HUES6 (cell line): ENCODE measurements at regions not wholly inside any gene's neighbourhood (a gene's known extent, or its start where the extent isn't known, plus 50 kb on each side); places are given as distances from the start of the nearest gene placed in this dataset.

ENCODE experiments used
- H3K27ac ChIP-seq: 2 replicates; pipeline ENCODE4 v1.7.0; 2013; ENCODE audit warnings: low read depth, mild to moderate bottlenecking, low read length, inconsistent platforms
- H3K27me3 ChIP-seq: 2 replicates; pipeline ENCODE4 v1.6.1; 2013; ENCODE audit warnings: low read length; ENCODE audit not compliant: control insufficient read depth, insufficient read depth
- H3K36me3 ChIP-seq: 2 replicates; pipeline ENCODE4 v1.6.1; 2013; ENCODE audit warnings: low read length; ENCODE audit not compliant: control insufficient read depth, insufficient read depth
- H3K4me1 ChIP-seq: 2 replicates; pipeline ENCODE4 v1.6.1; 2013; ENCODE audit warnings: low read length; ENCODE audit not compliant: control insufficient read depth, insufficient read depth
- H3K4me3 ChIP-seq: 2 replicates; pipeline ENCODE4 v1.5.1; 2013; ENCODE audit warnings: low read depth, low read length
- H3K9ac ChIP-seq: one replicate; pipeline ENCODE4 v1.6.1; 2013; ENCODE audit warnings: mild to moderate bottlenecking, low read length
- H3K9me3 ChIP-seq: 2 replicates; pipeline ENCODE4 v1.6.1; 2013; ENCODE audit warnings: low read depth, low read length; ENCODE audit not compliant: control insufficient read depth, insufficient read depth

DNA sequence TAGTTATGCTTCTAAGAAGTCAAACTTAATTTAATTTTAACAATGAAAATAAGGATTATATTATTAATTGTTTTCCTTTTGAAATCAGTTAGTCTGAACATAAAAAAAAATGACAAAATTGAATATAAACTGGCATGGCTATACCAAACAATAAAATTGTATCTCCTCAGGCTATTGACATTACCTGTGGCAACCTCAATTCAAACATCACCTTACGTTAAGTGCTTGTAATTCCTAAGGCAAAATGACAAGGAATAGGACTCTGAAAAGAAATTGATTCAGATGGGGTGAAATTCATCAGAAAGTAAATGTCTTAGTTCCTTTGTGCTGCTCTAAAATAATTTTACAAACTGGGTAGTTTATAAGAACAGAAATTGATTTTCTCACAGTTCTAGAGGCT is 89.5 kb downstream of the SLITRK6 start:
- H3K9me3 ChIP-seq: no peaks in the 10 kb centered on the region
- H3K27me3 ChIP-seq: no peaks in the 10 kb centered on the region
- no peaks in the 10 kb centered on the region for H3K4me1 ChIP-seq
- H3K9ac ChIP-seq: no peak overlapping the region
- no peaks in the 10 kb centered on the region for H3K36me3 ChIP-seq
- H3K27ac ChIP-seq: no peak overlapping the region
- no peak overlapping the region for H3K4me3 ChIP-seq

- Histone ChIP-seq H3K4me3 (no peak overlapping the region), H3K36me3 (no peaks in the 10 kb centered on the region), H3K9ac (no peak overlapping the region), H3K4me1 (no peaks in the 10 kb centered on the region), H3K27ac (no peak overlapping the region), H3K9me3 (no peaks in the 10 kb centered on the region), H3K27me3 (no peaks in the 10 kb centered on the region)
Observed at GRCh38 chr13:85709072-85709471, 90.1 kb downstream of the SLITRK6 start.

DNA sequence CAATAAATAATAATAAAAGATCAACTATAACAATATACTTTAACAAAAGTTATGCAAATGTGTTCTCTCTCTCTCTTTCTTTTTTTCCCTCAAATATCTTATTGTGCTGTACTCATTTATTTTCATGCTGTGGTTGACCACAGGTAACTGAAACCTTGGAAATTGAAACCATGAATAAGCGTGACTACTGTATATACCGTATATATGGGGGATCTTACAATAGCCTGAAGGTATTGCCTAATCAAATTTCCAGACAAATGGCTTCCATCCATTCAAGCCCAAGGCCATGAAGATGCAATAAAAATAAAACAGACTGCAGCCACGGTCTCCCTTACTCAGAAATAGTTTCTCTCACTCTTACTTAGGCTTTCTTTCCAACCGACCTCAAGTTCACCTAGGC is 98.3 kb downstream of the SLITRK6 start:
- no peaks in the 10 kb centered on the region for H3K36me3 ChIP-seq
- no peak overlapping the region for H3K27ac ChIP-seq
- H3K4me3 ChIP-seq: no peak overlapping the region
- H3K27me3 ChIP-seq: no peaks in the 10 kb centered on the region
- H3K9me3 ChIP-seq: peaks cover 7% of the 10 kb centered on the region; the same call in 1 of the 2 replicates
- no peaks in the 10 kb centered on the region for H3K4me1 ChIP-seq
- H3K9ac ChIP-seq: no peak overlapping the region

DNA sequence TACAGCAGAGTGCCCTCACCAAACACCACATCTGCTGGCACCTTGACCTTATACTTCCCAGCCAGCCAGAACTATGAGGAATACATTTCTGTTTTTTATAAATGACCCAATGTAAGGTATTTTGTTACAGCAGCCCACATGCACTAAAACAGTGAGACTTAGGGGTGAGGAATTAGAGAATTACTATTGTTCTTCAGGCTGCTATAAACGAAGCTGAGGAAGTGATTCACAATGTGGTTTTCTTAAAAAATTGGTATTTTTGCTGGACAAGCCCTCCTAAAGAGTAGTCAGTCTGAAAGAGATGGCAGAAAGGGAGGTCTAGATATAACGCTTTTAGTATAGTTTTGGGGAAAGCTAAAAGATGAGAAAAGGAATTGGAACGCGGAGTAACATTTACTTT is 101.0 kb downstream of the SLITRK6 start:
- Histone ChIP-seq H3K9me3 (peaks cover 7% of the 10 kb centered on the region; the same call in 1 of the 2 replicates), H3K27ac (no peak overlapping the region), H3K4me3 (no peak overlapping the region), H3K9ac (no peak overlapping the region), H3K4me1 (peaks cover 3% of the 10 kb centered on the region; the same call in 1 of the 2 replicates), H3K36me3 (no peaks in the 10 kb centered on the region), H3K27me3 (no peaks in the 10 kb centered on the region)

GRCh38 chr13:85694992-85695391 is 104.2 kb downstream of the SLITRK6 start:
- H3K36me3 ChIP-seq: no peaks in the 10 kb centered on the region
- H3K27ac ChIP-seq: no peak overlapping the region
- H3K4me1 ChIP-seq: peaks cover 3% of the 10 kb centered on the region; the same call in 1 of the 2 replicates
- no peak overlapping the region for H3K4me3 ChIP-seq
- no peak overlapping the region for H3K9ac ChIP-seq
- no peaks in the 10 kb centered on the region for H3K27me3 ChIP-seq
- peaks cover 7% of the 10 kb centered on the region; the same call in 1 of the 2 replicates for H3K9me3 ChIP-seq

- Histone ChIP-seq H3K36me3 (no peaks in the 10 kb centered on the region), H3K4me3 (no peak overlapping the region), H3K27ac (no peak overlapping the region), H3K9ac (no peak overlapping the region), H3K27me3 (no peaks in the 10 kb centered on the region), H3K4me1 (peaks cover 3% of the 10 kb centered on the region; the same call in 1 of the 2 replicates), H3K9me3 (no peaks in the 10 kb centered on the region)
Observed at GRCh38 chr13:85693889-85694511, 105.2 kb downstream of the SLITRK6 start.

DNA sequence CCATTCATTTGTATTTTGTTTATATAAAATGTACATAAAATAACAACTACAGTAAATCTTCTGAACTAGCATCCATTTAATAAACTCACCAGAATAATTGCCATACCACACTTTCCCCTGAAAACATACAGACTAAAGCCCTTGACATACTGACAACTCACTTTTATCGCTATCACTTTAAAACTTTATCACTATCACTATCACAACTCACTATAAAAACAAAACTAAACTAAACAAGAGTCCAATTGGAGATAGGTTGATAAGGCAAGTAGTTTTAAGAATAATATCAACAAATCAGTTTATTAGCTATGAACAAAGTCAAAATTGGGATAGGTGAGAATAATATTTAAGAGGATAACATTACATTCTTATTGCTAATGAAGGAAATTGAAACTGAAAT is 108.9 kb downstream of the SLITRK6 start:
- Histone ChIP-seq H3K4me1 (peaks cover 3% of the 10 kb centered on the region; the same call in 1 of the 2 replicates), H3K9ac (no peak overlapping the region), H3K9me3 (no peaks in the 10 kb centered on the region), H3K4me3 (no peak overlapping the region), H3K27ac (no peak overlapping the region), H3K36me3 (no peaks in the 10 kb centered on the region), H3K27me3 (no peaks in the 10 kb centered on the region)

- H3K4me3 ChIP-seq: no peak overlapping the region
- no peaks in the 10 kb centered on the region for H3K4me1 ChIP-seq
- H3K27ac ChIP-seq: no peak overlapping the region
- H3K9ac ChIP-seq: no peak overlapping the region
- H3K27me3 ChIP-seq: no peaks in the 10 kb centered on the region
- no peaks in the 10 kb centered on the region for H3K36me3 ChIP-seq
- no peaks in the 10 kb centered on the region for H3K9me3 ChIP-seq
Observed at GRCh38 chr13:85685436-85685835, 113.8 kb downstream of the SLITRK6 start.

DNA sequence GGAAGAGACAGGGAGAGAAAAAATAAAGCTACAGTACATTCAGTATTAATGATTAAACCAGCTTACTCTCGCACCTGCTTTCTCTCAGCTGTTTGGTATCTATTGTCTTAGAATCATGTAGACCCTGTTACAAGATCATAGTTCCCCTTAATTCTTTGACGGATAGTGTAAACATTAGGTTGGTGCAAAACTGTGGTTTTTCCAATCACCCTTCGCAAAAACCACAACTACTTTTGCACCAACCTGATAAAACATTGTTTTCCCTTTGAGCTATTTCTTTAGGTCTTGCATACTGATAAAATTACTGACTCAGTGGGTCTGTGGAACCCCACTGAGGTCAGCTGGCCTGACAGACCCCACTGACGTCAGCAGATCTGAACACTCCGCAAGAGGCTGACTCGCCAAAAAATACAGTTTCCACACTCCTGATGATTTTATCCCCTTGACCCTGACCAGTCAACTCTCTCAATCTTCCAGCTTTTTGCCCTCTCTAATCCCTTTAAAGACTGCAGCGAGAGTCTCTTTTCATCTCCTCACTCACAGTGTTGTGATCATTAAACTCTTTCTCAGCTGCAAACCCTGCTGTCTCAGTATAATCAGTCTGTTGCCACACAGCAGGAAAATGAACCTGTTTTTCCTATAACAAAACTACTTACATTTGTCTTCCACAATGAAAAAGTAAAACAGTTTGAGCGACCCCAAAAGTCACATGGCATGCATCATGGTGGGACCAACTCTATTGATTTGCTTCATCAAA is 123.9 kb downstream of the SLITRK6 start:
- Histone ChIP-seq H3K27ac (no peak overlapping the region), H3K9me3 (peaks cover 7% of the 10 kb centered on the region; the same call in 1 of the 2 replicates), H3K4me3 (no peak overlapping the region), H3K36me3 (no peaks in the 10 kb centered on the region), H3K4me1 (no peaks in the 10 kb centered on the region), H3K9ac (no peak overlapping the region), H3K27me3 (no peaks in the 10 kb centered on the region)

- H3K4me3 ChIP-seq: no peak overlapping the region
- no peak overlapping the region for H3K9ac ChIP-seq
- no peaks in the 10 kb centered on the region for H3K4me1 ChIP-seq
- no peaks in the 10 kb centered on the region for H3K27me3 ChIP-seq
- no peaks in the 10 kb centered on the region for H3K36me3 ChIP-seq
- H3K9me3 ChIP-seq: peaks cover 7% of the 10 kb centered on the region; the same call in 1 of the 2 replicates
- no peak overlapping the region for H3K27ac ChIP-seq
Observed at GRCh38 chr13:85671336-85671735, 127.9 kb downstream of the SLITRK6 start.

- Histone ChIP-seq H3K9me3 (no peaks in the 10 kb centered on the region), H3K27me3 (no peaks in the 10 kb centered on the region), H3K4me1 (0 out of 2 replicates have a peak, but pooled peaks cover 4% of the 10 kb centered on the region), H3K36me3 (no peaks in the 10 kb centered on the region), H3K4me3 (no peak overlapping the region), H3K9ac (no peak overlapping the region), H3K27ac (no peak overlapping the region)
Observed at GRCh38 chr13:85666356-85666755, 132.9 kb downstream of the SLITRK6 start.
